Upper lobe of left lung (tissue), 6 donors: ENCODE measurements at regions not wholly inside any gene's neighbourhood (a gene's known extent, or its start where the extent isn't known, plus 50 kb on each side); places are given as distances from the start of the nearest gene placed in this dataset.

Experiments
- ATAC-seq, 2 donors: fragments of 200-7000 bp; cut with Tn5 transposase; one replicate each; pipeline ENCODE4 v1.9.1; 2022; ENCODE audit warnings: mild to moderate bottlenecking in 2 of 2, moderate library complexity in 2 of 2; ENCODE audit not compliant: low FRiP score in 2 of 2
- DNase-seq, 2 donors: peaks; one replicate each; pipeline ENCODE4 v3.0.0-alpha.2; 2019 to 2020
- H3K27ac ChIP-seq, 4 donors: fragments of 200-600 bp; sonication (generic); one replicate each; pipeline ENCODE4 v1.5.1; 2016 to 2019
- H3K27me3 ChIP-seq, 4 donors: fragments of 200-600 bp; sonication (generic); one replicate each; pipeline ENCODE4 v1.5.1; 2017 to 2019
- H3K36me3 ChIP-seq, 4 donors: fragments of 200-600 bp; sonication (generic); one replicate each; pipeline ENCODE4 v1.5.1; 2016 to 2019
- H3K4me1 ChIP-seq, 4 donors: fragments of 200-600 bp; sonication (generic); one replicate each; pipeline ENCODE4 v1.5.1; 2018 to 2019
- H3K4me3 ChIP-seq, 4 donors: fragments of 200-600 bp; sonication (generic); one replicate each; pipeline ENCODE4 v1.5.1; 2017 to 2019; ENCODE audit warnings: mild to moderate bottlenecking in 2 of 4, moderate library complexity in 1 of 4
- H3K9me3 ChIP-seq, 4 donors: fragments of 200-600 bp; sonication (generic); one replicate each; pipeline ENCODE4 v1.5.1; 2018 to 2019
- CTCF ChIP-seq, 6 experiments: fragments of 450-650 bp in 4 of 6; fragments of 200-600 bp in 2 of 6; sonication (generic) in 2 of 6; IDR thresholded peaks; one replicate each; pipeline ENCODE4 v1.5.1; 2016 to 2019; ENCODE audit warnings: antibody characterized with exemption in 6 of 6
- EP300 ChIP-seq, 4 donors: sonication (generic); formaldehyde crosslinking; IDR thresholded peaks; one replicate each; pipeline ENCODE4 v1.5.1; 2017; ENCODE audit warnings: antibody characterized with exemption in 4 of 4, control low read depth in 2 of 4
- POLR2A ChIP-seq, 4 donors: fragments of 450-650 bp; IDR thresholded peaks; one replicate each; pipeline ENCODE4 v1.5.1; 2016 to 2017; ENCODE audit warnings: antibody characterized with exemption in 4 of 4, mild to moderate bottlenecking in 2 of 4
- POLR2AphosphoS5 ChIP-seq, 2 donors: sonication (generic); formaldehyde crosslinking; IDR thresholded peaks; one replicate each; pipeline ENCODE4 v1.5.1; 2017; ENCODE audit warnings: antibody characterized with exemption in 2 of 2
- WGBS, 2 donors: methylation state at CpG; one replicate each; pipeline ENCODE4 v1.1.5; 2017 to 2018; 5-methylcytosine and 5-hydroxymethylcytosine counted together
- donor health status: DM: no; HTN: no; CAD: no; lungs with moderate emphysema.
- donor health status: DM: no; HTN: yes; CAD: no; lungs with severe emphysema.

- H3K27me3 ChIP-seq: no peaks in the 10 kb centered on the region
- no peak overlapping the region for H3K4me3 ChIP-seq
- H3K9me3 ChIP-seq: no peaks in the 10 kb centered on the region
- no peaks in the 10 kb centered on the region for H3K4me1 ChIP-seq
- H3K36me3 ChIP-seq: no peaks in the 10 kb centered on the region
- 63 to 100% methylated on average over 1 of the region's 1 CpG for WGBS, 2 donors
- no peak for ATAC-seq
- no peak for TF ChIP-seq CTCF (IDR thresholded peaks at IDR 0.05)
- TF ChIP-seq POLR2AphosphoS5 (IDR thresholded peaks at IDR 0.05): no peak
- TF ChIP-seq EP300 (IDR thresholded peaks at IDR 0.05): no peak
- no peak for TF ChIP-seq POLR2A (IDR thresholded peaks at IDR 0.05)
- DNase-seq: no peak
- peak overlapping the region in 1 of 4 donors; percentile 6 for H3K27ac ChIP-seq
These were observed 266.5 kb downstream of the MSX2 start for GRCh38 chr5:174990909-174991308.

- Histone ChIP-seq H3K36me3 (no peaks in the 10 kb centered on the region), H3K27me3 (no peaks in the 10 kb centered on the region), H3K4me1 (no peaks in the 10 kb centered on the region), H3K4me3 (no peak overlapping the region), H3K9me3 (no peaks in the 10 kb centered on the region), H3K27ac (peak overlapping the region in 2 of 4 donors; percentile 38 to 40)
- TF ChIP-seq POLR2AphosphoS5 (IDR thresholded peaks at IDR 0.05) (no peak), EP300 (IDR thresholded peaks at IDR 0.05) (no peak), POLR2A (IDR thresholded peaks at IDR 0.05) (no peak), CTCF (IDR thresholded peaks at IDR 0.05) (no peak)
- DNase-seq: no peak
- WGBS, 2 donors: 65 to 69% methylated on average over 8 of the region's 8 CpGs
- ATAC-seq: no peak
These were observed 263.1 kb downstream of the MSX2 start for GRCh38 chr5:174987443-174988012.

- DNase-seq (no peak), ATAC-seq (no peak)
- WGBS, 2 donors: 79 to 86% methylated on average over 5 of the region's 5 CpGs
- Histone ChIP-seq H3K27me3 (no peaks in the 10 kb centered on the region), H3K9me3 (no peaks in the 10 kb centered on the region), H3K27ac (no peak overlapping the region), H3K4me3 (no peak overlapping the region), H3K4me1 (no peaks in the 10 kb centered on the region), H3K36me3 (no peaks in the 10 kb centered on the region)
- no peak for TF ChIP-seq EP300 (IDR thresholded peaks at IDR 0.05)
- TF ChIP-seq POLR2AphosphoS5 (IDR thresholded peaks at IDR 0.05): no peak
- no peak for TF ChIP-seq POLR2A (IDR thresholded peaks at IDR 0.05)
- TF ChIP-seq CTCF (IDR thresholded peaks at IDR 0.05): no peak
These were observed 260.5 kb downstream of the MSX2 start for GRCh38 chr5:174984863-174985262.

- DNase-seq (no peak), ATAC-seq (no peak)
- H3K36me3 ChIP-seq: no peaks in the 10 kb centered on the region
- H3K4me1 ChIP-seq: no peaks in the 10 kb centered on the region
- H3K27ac ChIP-seq: no peak overlapping the region
- H3K27me3 ChIP-seq: no peaks in the 10 kb centered on the region
- H3K4me3 ChIP-seq: no peak overlapping the region
- 66 to 68% methylated on average over 2 of the region's 2 CpGs for WGBS, 2 donors
- TF ChIP-seq CTCF (IDR thresholded peaks at IDR 0.05): no peak
- H3K9me3 ChIP-seq: no peaks in the 10 kb centered on the region
These were observed 258.1 kb downstream of the MSX2 start for GRCh38 chr5:174982485-174982884.

- no peak for TF ChIP-seq POLR2AphosphoS5 (IDR thresholded peaks at IDR 0.05)
- TF ChIP-seq EP300 (IDR thresholded peaks at IDR 0.05): no peak
- no peak for TF ChIP-seq POLR2A (IDR thresholded peaks at IDR 0.05)
- TF ChIP-seq CTCF (IDR thresholded peaks at IDR 0.05): no peak
- ATAC-seq (no peak), DNase-seq (no peak)
- Histone ChIP-seq H3K4me3 (no peak overlapping the region), H3K9me3 (no peaks in the 10 kb centered on the region), H3K4me1 (no peaks in the 10 kb centered on the region), H3K27ac (no peak overlapping the region), H3K36me3 (no peaks in the 10 kb centered on the region), H3K27me3 (no peaks in the 10 kb centered on the region)
- WGBS, 2 donors: 52 to 59% methylated on average over 6 of the region's 6 CpGs
These were observed 257.0 kb downstream of the MSX2 start for GRCh38 chr5:174981416-174981815.
